PFSK-1 (cell line): ENCODE measurements at regions not wholly inside any gene's neighbourhood (a gene's known extent, or its start where the extent isn't known, plus 50 kb on each side); places are given as distances from the start of the nearest gene placed in this dataset.

Experiments used
- POLR2AphosphoS5 ChIP-seq: IDR thresholded peaks from 2 replicates; pipeline ENCODE4 v1.6.1; 2012; ENCODE audit warnings: low read depth, mild to moderate bottlenecking, control low read depth, low read length, moderate library complexity
- REST ChIP-seq, 2 experiments: IDR thresholded peaks; 2 replicates each; pipeline versions ENCODE4 v1.6.1 to v1.8.0; 2011 to 2012; ENCODE audit warnings: low read depth in 2 of 2, low read length in 2 of 2, control low read depth in 1 of 2, inconsistent platforms in 1 of 2, mild to moderate bottlenecking in 1 of 2, moderate library complexity in 1 of 2; ENCODE audit not compliant: insufficient read depth in 1 of 2
- TAF1 ChIP-seq: IDR thresholded peaks from 2 replicates; pipeline ENCODE4 v1.6.1; 2012; ENCODE audit warnings: low read length, control low read depth, borderline replicate concordance; ENCODE audit not compliant: insufficient read depth

DNA sequence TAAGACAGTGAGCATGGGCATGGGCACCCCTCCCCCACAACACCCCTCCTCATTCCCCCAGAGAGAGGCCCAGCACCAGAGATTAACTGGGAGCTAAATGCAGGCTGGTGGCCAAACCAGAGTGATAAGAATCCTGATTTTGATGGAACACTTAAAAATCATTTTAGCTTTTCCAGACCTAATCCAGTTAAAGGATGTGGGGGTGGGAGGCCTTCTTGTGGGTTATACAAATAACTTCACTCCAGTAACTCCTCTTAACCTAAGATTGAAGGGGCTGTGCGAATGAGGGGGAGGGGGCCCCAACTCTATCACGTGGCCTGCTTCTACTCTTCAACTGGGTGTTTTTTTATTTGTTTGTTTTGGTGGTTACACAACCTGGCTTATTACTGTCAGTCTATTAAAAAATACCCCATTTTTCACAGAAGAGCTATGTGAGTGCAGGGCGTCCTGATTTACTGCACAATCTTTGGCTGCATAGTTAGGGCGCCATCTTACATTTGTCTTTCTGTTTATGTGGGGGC is 398.1 kb upstream of the LYPLAL1 start:
- TF ChIP-seq REST (IDR thresholded peaks at IDR 0.05; ENCODE audit: insufficient read depth in 1 of 2, low read depth in 2 of 2, low read length in 2 of 2): no peak
- TF ChIP-seq TAF1: no peak
- TF ChIP-seq POLR2AphosphoS5: no peak
